ENCODE measurements at regions not wholly inside any gene's neighbourhood (a gene's known extent, or its start where the extent isn't known, plus 50 kb on each side); places are given as distances from the start of the nearest gene placed in this dataset.
"Not testable (repeated sequence)": the region's sequence is repeated elsewhere in the genome, so short reads cannot be mapped to it uniquely, and the experiment has no call there.

DNA sequence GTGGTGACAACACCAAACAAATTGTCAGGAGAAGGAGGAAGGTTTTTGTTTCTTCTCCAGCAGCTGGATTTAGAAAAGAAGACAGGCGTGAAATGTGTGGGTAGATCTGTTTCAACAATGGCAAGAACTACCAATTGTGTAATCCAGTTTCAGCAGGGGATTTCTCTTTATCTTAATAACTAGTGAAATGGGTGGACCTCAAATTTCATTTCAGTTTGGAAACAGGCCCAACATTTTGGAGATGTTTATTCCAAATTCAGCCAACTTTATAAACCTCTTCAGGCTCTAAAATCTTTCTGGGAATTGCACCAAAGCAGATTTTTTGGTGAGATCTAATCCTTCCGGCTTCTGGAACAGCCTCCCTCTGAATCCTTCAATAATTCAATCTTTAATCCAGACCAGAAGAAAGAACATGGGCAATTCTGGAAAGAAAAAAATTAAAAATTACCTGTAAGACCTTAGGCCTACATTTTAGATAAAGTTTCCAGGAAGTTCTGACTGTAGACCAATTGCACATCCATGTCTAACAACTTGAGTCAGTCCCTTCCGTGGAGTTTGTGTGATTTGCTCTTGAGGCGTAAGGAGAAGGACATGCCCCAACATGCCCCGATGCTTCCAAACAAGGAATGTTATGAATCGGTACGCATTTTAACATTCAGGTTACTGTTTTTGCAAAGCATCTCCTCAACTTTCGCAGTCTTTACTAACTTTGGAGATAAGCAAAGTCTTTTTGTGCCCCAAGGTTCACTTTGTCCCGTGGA is 423.6 kb downstream of the IRX1 start:
- DNase-seq (ENCODE audit: low spot score), result no peak

- no peak for DNase-seq (ENCODE audit: low spot score)
These were observed 424.2 kb downstream of the IRX1 start for GRCh38 chr5:4019841-4020240.

- no peak for DNase-seq (ENCODE audit: low spot score)
These were observed 424.8 kb downstream of the IRX1 start for GRCh38 chr5:4020400-4020799.

- no peak for DNase-seq (ENCODE audit: low spot score)
These were observed 426.5 kb downstream of the IRX1 start for GRCh38 chr5:4022056-4022670.

DNA sequence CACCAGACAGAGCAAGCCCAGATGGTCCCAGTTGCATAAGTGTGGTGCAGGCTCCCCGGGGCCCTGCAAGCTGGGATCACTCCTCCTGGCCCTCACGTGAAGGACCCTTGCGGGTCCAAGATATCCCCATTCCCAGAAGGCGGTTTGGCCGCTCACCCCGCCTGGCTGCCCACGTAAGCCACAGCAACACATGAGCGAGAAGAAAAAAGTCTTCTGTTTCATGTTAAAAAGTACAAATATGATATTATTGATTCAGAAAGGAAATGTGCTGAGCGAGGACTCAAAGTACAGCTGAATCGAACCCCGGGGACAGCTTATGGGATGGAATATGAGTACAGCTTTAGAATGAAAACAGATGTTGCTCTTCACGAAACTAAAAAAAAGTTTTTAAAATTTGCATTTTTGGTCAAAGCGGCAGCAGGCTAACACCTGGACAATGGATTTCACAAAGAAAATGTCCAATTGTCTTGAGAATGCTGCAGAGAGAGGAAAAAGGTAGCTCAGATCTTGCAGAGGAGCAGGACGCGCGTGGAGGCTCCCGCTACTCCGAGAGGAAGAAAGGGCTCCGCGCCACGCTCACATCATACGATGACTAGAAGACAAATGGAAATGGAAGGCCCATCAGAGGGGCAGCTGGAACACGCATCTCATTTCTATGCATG is 427.6 kb downstream of the IRX1 start:
- DNase-seq (ENCODE audit: low spot score), result no peak

- no peak for DNase-seq (ENCODE audit: low spot score)
These were observed 428.2 kb downstream of the IRX1 start for GRCh38 chr5:4023753-4024335.

DNA sequence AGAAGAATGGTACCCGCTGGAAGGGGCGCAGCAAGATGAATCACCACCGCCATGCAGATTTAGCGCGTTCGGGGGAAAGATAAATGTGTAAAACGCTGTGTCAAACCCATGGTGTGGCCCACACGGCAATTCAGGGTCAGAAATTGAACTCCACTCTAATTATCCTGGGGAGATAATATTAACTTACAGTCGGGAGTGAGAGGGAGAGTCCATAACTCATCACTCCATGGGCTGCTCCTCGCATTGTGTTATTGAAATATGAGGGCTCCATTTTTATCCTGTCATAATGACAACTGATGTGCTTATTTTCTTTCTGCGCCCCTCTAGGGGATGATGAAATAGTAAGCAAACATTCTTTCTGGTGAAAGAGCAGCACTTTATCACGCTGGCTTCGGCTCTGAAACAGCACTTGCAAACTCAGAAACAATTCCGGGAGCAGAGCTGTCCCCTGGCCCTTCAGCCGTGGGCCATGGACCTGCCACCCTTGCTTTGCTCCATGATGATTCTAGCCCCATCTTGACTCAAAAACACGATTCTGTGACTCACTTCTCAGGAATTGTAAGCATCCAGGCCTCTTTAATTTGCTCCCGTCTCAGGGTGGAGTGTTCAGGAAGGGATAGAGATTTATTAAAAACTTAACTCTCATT is 431.6 kb downstream of the IRX1 start:
- DNase-seq (ENCODE audit: low spot score), result no peak

GRCh38 chr5:4028384-4028783 is 432.8 kb downstream of the IRX1 start:
- no peak for DNase-seq (ENCODE audit: low spot score)

DNA sequence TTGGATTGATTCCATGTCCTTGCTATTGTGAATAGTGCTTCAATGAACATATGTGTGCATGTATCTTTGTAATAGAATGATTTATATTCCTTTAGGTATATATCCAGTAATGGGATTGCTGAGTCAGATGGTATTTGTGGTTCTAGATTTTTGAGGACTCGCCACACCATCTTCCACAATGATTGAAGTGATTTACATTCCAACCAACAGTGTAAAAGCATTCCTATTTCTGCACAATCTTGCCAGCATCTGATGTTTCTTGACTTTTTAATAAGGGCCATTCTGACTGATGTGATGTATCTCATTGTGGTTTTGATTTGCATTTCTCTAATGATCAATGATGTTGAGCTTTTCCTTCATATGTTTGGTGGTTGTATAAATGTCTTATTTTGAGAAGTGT is 437.9 kb downstream of the IRX1 start:
- DNase-seq (ENCODE audit: low spot score), result not testable (repeated sequence)

DNA sequence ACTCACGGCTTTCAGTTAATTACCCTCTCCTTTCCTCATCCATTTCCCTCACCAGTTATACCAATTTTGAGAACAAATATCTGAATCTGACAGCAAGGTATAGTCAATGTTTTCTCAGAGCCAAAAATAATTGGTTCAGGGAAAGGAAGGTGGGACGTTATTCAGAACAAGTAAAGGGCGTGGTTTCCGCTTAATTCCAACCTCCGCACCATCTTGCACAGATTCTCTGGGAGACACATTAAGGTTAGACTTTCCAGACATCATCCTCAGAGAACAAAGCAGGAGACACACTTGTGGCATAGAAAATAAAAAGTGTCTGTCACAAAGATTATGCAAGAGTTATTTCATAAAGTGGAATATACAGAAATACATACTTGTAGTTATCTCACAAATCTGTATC is 441.2 kb downstream of the IRX1 start:
- no peak for DNase-seq (ENCODE audit: low spot score)

GRCh38 chr5:4038994-4039393 is 443.4 kb downstream of the IRX1 start:
- DNase-seq (ENCODE audit: low spot score), result no peak

DNA sequence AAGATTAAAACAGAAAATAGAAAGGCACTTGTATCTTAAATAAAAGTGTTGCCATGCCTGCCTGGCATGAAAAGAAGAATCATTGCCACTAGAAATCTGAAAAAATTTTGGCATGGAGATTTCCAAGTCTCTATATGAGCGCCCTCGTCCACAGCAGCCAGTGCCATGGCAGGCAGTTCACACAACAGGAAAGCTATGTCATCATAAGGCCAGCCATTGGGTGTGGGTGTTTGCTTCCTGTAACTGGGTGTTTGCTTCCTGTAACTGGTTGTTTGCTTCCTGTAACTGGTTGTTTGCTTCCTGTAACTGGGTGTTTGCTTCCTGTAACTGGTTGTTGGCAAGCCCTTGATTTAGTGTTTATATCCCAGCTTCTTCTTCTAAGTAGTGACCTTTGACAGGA is 446.7 kb downstream of the IRX1 start:
- no peak for DNase-seq (ENCODE audit: low spot score)

- no peak for DNase-seq (ENCODE audit: low spot score)
These were observed 447.5 kb downstream of the IRX1 start for GRCh38 chr5:4043135-4043534.

- DNase-seq (ENCODE audit: low spot score), result no peak
These were observed 449.2 kb downstream of the IRX1 start for GRCh38 chr5:4044881-4045280.

GRCh38 chr5:4048398-4048797 is 452.8 kb downstream of the IRX1 start:
- DNase-seq (ENCODE audit: low spot score), result no peak

- DNase-seq (ENCODE audit: low spot score), result no peak
These were observed 454.6 kb downstream of the IRX1 start for GRCh38 chr5:4050203-4050602.

GRCh38 chr5:4053136-4053535 is 457.5 kb downstream of the IRX1 start:
- no peak for DNase-seq (ENCODE audit: low spot score)

- DNase-seq (ENCODE audit: low spot score), result no peak
These were observed 458.5 kb downstream of the IRX1 start for GRCh38 chr5:4054092-4054491.

DNA sequence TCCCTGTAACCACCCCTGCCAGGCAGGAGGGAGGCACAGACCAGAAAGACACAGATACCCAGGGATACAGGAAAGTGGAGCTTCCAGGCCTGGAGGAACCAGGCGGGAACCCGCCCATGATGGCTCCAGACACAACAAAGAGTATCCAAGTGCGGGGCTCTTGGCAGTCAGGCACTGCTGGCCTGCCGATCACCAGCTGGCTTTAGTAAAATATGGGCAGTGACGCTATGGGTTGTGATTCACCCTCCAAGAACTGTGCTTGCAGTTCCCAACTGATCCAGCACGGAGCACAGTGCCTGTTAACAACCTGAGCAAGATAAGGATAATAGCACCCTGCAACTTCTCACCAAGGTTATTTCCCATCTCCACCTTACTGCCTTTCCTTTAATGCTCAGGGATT is 463.3 kb downstream of the IRX1 start:
- DNase-seq (ENCODE audit: low spot score), result no peak

DNA sequence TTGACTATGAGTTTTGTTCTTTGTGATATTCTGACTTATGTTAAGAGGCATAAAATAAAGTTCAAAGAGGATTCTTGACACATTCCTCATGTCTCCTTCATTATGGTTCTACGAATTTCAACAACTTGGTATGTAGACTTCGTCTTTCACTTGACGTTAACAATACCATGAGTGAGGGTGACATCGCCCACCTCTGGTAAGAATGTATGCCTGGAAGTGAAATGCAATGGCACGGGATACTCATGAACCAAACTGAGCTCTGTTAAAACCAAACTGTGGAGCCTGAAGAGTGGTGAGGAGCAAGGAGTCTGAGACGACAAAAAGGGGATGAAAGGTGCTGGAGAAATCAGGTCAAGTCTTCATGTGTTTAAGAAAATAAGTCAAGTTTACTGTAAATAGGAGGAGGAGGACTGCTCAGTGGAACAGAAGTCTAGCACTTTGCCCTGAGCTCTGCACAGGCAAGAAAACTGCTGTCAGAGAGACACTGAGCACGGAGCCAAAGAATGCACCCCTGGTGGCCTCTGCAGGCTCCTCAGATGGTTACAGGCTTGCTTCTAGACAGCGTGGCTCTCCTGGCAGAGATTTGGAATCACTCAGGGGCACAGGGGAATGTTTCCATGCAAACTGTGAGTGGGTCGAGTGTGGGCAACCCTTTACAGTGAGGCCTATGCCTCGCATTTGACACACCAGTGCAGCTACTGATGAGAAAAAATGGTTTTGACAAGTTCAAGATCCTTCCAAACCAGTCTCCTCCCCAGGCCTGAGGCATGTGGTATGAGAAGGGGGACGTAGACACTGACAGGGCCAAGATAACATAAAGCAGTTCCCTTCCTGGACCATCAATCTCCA is 470.1 kb downstream of the IRX1 start:
- no peak for DNase-seq (ENCODE audit: low spot score)

GRCh38 chr5:4068171-4068570 is 472.5 kb downstream of the IRX1 start:
- no peak for DNase-seq (ENCODE audit: low spot score)

DNA sequence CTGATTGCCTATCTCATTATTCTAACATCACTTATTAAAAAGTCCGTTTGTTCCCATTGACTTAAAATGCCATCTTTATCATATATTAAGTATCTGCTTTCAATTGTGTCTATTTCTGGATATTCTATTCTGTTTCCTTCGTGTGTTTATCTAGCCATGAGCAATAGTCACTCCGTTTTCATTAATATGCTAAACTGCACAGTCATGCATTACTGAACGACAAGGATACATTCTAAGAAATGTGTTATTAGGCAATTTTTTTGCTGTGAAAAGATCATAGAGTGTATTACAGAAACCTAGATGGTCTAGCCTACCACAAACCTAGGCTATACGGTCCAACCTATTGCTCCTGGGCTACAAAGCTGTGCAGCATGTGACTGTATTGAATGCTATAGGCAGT is 482.9 kb downstream of the IRX1 start:
- DNase-seq (ENCODE audit: low spot score), result no peak

Measured in kidney tubule cell (primary cell).